GM11168 (cell line): ENCODE measurements at regions not wholly inside any gene's neighbourhood (a gene's known extent, or its start where the extent isn't known, plus 50 kb on each side); places are given as distances from the start of the nearest gene placed in this dataset.

Source experiments
- in situ Hi-C: fragments of 300-500 bp; cut with MboI; formaldehyde crosslinking; loops from one replicate; pipeline ENCODE4 v1.12.0; 2022; ENCODE audit warnings: low sequenced_read_pairs; ENCODE audit not compliant: unreplicated experiment

DNA sequence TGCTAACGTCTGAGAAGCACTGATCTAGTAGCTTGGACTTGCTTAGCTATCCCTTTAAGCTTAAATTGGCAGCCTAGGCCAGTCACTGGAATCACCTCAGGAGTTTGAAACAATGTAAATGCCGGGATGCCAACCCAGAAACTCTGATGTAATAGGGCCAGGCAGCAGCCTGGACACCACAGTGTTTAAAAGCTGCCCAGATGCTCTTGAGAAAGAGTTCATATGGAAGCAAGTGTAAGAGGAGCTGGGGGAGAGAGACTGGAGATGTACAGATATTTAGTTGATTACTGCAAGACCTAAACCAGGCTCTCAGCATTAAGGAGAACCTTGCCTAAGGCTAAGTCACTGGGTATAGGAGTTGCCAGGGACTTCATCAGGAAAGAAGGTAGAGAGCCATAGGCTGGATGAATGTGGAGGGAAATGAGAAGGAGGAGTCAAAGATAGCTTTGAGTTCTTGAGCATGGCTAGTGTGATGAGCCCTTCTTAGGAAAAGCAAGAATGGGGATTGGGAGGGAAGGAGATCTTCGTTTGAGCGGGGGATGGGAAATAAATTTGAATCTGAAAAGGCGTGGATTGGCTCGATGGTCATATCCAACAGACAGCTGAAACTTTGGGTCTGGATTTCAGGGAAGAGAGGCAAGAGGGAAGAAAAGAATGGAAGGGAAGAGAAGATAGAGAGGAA, 392.9 kb upstream of the WWC1 start:
- in situ Hi-C loops = no loop called here

GRCh38 chr5:167899490-167900070, 391.9 kb upstream of the WWC1 start:
- in situ Hi-C loops = no loop called here

GRCh38 chr5:167900340-167900935, 391.0 kb upstream of the WWC1 start:
- in situ Hi-C loops = no loop called here

DNA sequence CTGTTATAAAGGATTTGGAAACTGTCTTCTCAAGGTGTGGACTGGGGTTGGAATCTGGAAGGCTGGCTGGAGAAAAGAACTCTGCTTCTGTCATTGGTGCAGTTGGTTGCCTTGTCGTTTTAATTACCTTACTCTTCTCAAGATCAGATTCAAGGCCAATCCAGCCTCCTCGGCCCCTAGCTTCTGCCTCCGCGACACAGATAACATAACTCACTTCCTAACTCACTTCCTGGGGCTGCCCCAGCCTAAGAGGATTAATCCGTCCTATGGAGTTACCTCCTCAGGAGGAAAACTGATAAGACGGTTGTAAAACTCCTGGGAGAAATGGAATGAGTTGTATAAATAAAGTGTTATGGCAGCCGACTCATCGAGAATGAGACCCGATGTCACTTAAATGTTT, 389.1 kb upstream of the WWC1 start:
- in situ Hi-C loops = no loop called here

DNA sequence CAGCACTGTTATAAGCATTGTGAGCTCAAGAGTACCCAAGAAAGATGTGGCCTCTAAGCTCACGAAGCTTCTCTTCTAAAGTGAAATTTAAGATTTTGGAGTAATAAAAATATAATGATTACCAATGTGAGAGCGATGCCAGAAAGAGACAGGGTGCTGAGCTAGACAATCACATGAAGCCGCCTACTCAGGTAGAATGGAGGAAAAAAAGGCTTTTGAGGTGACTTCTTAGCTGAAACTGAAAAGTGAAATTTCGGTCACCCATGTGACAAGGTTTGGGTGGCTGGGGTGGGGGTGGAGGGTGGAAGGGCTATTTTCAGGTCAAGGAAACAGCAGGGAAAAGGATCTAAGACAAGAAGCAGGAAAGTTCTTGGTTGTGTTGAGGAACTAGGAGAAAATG, 388.2 kb upstream of the WWC1 start:
- in situ Hi-C loops = no loop called here

- in situ Hi-C loops = no loop called here
These were observed 387.8 kb upstream of the WWC1 start for GRCh38 chr5:167903659-167904058.

- in situ Hi-C loops = no loop called here
These were observed 385.3 kb upstream of the WWC1 start for GRCh38 chr5:167905919-167906853.

DNA sequence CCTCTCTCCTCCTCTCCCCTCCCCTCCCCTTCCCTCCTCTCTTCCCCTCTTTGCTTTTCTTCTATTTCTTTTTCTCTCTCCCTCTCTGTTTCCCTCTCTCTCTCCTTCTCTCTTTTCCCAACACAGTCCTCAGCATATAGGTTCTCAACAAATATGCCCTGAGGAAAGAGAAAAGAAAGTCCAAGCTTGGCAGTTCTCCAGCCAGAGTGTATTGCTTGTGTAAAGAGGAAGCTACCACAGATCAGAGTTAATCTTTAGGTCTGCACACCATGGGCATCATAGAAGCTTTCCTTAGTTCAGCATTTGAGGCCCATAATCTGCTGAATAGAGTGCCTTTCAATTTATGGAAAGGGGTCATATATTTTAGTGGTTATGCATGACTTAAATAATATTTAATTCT, 382.8 kb upstream of the WWC1 start:
- in situ Hi-C loops = no loop called here

DNA sequence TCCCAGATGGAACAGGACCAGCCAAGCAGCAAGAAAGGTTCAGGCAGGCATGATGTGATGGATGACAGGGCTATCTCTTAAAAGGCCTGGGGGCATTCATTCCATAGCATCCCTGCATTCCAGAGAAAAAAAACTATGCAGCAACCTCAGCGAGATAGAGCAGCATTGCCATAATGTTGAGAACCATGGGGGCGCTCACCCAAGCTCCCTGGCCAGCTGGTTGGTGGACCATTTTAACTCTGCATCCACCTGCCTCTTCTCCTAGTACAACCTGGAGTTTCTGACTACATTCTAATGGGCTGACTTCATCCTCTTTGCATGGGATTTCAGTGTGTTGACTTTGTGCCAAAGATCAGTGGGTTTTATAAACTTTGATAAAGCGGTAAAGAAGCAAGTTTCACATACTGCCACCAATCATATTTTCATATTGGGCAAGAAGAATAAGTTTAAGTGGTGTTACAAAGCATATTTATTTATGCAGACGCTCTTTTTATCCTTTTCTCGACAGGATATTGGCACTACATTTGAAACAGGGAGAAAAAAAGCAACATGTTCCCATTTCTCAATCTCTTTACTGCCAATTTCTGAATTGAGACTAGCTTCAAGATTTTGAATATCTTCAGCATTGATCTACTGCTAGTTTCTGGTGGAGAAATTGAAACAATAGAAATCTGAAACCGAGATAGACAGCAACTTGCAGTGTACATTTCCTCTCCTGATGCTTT, 378.3 kb upstream of the WWC1 start:
- in situ Hi-C loops = no loop called here

DNA sequence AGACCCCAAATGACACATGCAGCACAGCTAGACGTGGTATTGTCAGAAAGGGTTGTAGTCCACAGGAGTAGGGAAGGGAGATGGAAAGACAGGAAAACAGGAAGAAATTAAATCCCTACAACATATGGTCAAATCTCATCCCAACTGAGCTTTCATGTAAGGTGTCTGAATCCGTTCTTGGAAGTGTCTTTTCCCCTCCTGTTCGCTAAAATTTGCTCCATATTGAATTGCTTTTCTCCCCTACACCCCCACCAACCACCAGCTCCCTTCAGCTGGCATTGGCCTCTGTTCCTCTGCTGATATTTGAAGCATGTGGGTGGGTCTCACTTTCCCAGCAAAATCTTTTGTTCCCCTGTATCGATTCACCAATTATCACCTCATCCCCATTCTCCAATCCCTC, 376.2 kb upstream of the WWC1 start:
- in situ Hi-C loops = no loop called here

DNA sequence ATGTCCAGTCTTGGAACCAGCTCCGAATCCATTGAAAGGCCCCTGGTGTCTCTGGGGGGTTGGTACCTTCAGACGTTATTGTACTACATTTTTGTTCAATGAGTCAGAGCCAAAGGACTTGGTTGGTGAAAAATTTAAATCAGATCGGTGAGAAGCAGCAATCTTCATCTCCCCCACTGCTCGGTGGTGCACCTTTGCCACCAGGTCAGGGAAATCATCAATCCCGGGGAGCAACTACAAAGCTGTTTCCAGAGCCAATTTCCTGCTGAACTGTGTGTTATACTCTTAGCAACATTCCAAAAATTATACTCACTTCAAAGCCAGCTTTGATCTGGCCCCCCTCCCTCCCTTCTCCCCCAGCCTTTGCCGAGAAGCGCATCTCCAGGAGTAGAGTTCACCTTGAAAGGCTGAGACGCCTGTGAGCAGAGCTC, 375.2 kb upstream of the WWC1 start:
- in situ Hi-C loops = no loop called here

GRCh38 chr5:167916706-167917105, 374.7 kb upstream of the WWC1 start:
- in situ Hi-C loops = no loop called here

- in situ Hi-C loops = no loop called here
These were observed 373.1 kb upstream of the WWC1 start for GRCh38 chr5:167918184-167918812.

- in situ Hi-C loops = no loop called here
These were observed 372.5 kb upstream of the WWC1 start for GRCh38 chr5:167918813-167919483.

GRCh38 chr5:167920589-167920988, 370.9 kb upstream of the WWC1 start:
- in situ Hi-C loops = no loop called here

- in situ Hi-C loops = no loop called here
These were observed 369.6 kb upstream of the WWC1 start for GRCh38 chr5:167921796-167922195.

- in situ Hi-C loops = no loop called here
These were observed 368.0 kb upstream of the WWC1 start for GRCh38 chr5:167923396-167923795.

DNA sequence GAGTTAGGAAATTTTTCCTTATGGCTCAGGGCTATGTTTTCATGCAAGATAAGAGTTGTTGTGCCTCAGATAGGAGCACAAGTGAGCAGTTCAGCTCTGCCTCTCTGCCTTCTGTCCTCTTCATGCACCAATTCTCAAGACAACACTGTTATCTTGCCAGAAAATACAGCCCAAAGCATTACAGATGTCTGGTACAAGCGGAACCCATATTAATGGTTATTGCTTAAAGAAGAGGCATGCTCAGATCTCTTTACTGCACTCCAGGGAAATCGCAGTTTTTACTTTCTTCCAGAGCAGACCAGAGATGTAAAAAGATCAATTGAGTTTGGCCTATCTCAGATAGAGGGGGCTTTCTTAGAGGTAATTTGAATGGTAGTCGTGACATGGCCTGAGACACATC, 361.6 kb upstream of the WWC1 start:
- in situ Hi-C loops = no loop called here

DNA sequence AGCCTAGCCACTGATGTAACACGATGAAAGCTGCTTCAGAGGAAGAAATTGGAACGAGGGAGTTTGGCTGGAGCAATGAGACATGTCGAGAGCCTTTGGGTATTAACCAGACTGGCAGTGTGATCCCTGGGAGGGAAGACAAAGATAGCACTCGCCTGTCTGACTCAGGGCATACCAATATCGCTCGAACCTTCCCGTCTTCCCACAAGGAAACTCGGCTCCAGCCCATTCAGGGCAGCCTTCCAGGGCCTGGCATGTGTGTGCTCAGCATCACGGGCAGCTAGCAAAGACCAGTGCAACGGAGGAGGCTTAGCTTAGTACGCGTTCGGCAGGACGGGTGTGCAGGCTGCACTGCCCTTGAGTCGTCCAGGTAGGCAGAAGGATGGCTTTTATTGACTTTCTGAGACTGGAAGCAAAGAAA, 356.9 kb upstream of the WWC1 start:
- in situ Hi-C loops = no loop called here
